Muscle layer of duodenum (tissue), 2 donors: ENCODE measurements at regions not wholly inside any gene's neighbourhood (a gene's known extent, or its start where the extent isn't known, plus 50 kb on each side); places are given as distances from the start of the nearest gene placed in this dataset.
"Not testable (repeated sequence)": the region's sequence is repeated elsewhere in the genome, so short reads cannot be mapped to it uniquely, and the experiment has no call there.

Source experiments
- H3K27ac ChIP-seq: one replicate; pipeline ENCODE4 v1.7.0; 2013; ENCODE audit warnings: mild to moderate bottlenecking, low read length
- H3K27me3 ChIP-seq: one replicate; pipeline ENCODE4 v1.7.0; 2013; ENCODE audit warnings: low read depth, mild to moderate bottlenecking, control low read depth, low read length
- H3K36me3 ChIP-seq, 2 donors: one replicate each; pipeline ENCODE4 v1.7.0; 2013; ENCODE audit warnings: low read length in 2 of 2, control low read depth in 1 of 2, mild to moderate bottlenecking in 1 of 2; ENCODE audit not compliant: insufficient read depth in 2 of 2, control insufficient read depth in 1 of 2
- H3K4me1 ChIP-seq, 2 donors: one replicate each; pipeline ENCODE4 v1.7.0; 2013; ENCODE audit warnings: low read length in 2 of 2, mild to moderate bottlenecking in 2 of 2, control low read depth in 1 of 2, moderate library complexity in 1 of 2; ENCODE audit not compliant: insufficient read depth in 2 of 2, control insufficient read depth in 1 of 2
- H3K4me3 ChIP-seq, 2 donors: one replicate each; pipeline ENCODE4 v1.7.0; 2013; ENCODE audit warnings: low read length in 2 of 2, low read depth in 1 of 2, mild to moderate bottlenecking in 1 of 2
- H3K9me3 ChIP-seq, 2 donors: one replicate each; pipeline ENCODE4 v1.7.0; 2013; ENCODE audit warnings: low read length in 2 of 2, control low read depth in 1 of 2, mild to moderate bottlenecking in 1 of 2; ENCODE audit not compliant: control insufficient read depth in 1 of 2
- donor health status: healthy.

DNA sequence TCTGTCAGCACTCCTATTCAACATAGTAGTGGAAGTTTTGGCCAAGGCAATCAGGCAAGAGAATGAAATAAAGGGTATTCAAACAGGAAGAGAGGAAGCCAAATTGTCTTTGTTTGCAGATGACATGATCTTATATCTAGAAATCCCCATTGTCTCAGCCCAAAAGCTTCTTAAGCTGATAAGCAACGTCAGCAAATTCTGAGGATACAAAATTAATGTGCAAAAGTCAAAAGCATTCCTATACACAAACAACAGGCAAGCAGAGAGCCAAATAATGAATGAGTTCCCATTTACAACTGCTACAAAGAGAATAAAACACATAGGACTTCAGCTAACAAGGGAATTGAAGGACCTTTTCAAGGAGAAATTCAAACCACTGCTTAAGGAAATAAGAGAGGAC lies 280.4 kb upstream of the LUZP2 start:
- Histone ChIP-seq H3K27me3 (no peaks in the 10 kb centered on the region), H3K4me3 (no peak overlapping the region), H3K36me3 (no peaks in the 10 kb centered on the region), H3K9me3 (peaks cover 0 to 2% of the 10 kb centered on the region in 2 donors), H3K27ac (no peak overlapping the region), H3K4me1 (no peaks in the 10 kb centered on the region)

- H3K27ac ChIP-seq, H3K4me1 ChIP-seq, H3K9me3 ChIP-seq, H3K36me3 ChIP-seq, H3K4me3 ChIP-seq, H3K27me3 ChIP-seq: not testable (repeated sequence)
Measured at GRCh38 chr11:24217319-24217718, 279.5 kb upstream of the LUZP2 start.

DNA sequence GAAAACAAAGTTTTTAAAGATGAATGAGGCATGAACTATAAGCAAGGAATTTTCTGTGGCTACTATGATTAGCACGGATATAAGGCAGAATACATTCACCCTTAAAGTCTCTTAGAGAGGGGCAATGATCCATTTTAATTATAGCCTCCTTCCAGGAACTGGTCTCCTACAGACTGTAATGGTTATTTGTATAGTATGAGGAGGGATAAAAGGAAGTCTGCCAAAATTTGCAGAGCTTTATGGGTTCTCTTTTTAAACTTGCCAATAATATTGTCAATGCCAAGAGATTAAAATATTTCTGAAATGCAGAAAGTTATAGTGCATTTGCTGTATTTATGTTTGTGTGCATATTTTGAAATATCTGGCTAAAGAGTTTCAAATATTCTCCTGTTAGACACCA lies 271.4 kb upstream of the LUZP2 start:
- Histone ChIP-seq H3K36me3 (no peaks in the 10 kb centered on the region), H3K4me3 (no peak overlapping the region), H3K4me1 (no peaks in the 10 kb centered on the region), H3K27ac (no peak overlapping the region), H3K9me3 (no peaks in the 10 kb centered on the region), H3K27me3 (no peaks in the 10 kb centered on the region)

- H3K27ac ChIP-seq = no peak overlapping the region
- no peaks in the 10 kb centered on the region for H3K27me3 ChIP-seq
- H3K36me3 ChIP-seq = no peaks in the 10 kb centered on the region
- no peak overlapping the region for H3K4me3 ChIP-seq
- no peaks in the 10 kb centered on the region for H3K4me1 ChIP-seq
- no peaks in the 10 kb centered on the region for H3K9me3 ChIP-seq
Measured at GRCh38 chr11:24226606-24227005, 270.2 kb upstream of the LUZP2 start.

DNA sequence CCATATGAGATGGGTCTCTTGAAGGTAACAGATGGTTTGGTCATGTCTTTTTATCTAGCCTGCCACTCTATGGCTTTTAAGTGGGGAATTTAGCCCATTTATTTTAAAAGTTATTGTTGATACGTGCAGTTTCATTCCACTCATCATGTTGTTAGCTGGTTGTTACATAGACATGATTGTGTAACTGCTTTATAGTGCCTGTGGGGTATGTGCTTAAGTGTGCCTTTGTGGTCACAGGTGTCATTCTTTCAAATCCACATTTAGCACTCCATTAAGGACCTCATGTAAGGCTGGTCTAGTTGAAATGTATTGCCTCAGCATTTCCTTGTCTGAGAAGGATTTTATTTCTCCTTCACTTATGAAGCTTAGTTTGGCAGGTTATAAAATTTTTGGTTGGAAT lies 263.8 kb upstream of the LUZP2 start:
- H3K27me3 ChIP-seq = no peaks in the 10 kb centered on the region
- no peak overlapping the region for H3K27ac ChIP-seq
- no peaks in the 10 kb centered on the region for H3K36me3 ChIP-seq
- no peak overlapping the region for H3K4me3 ChIP-seq
- no peaks in the 10 kb centered on the region for H3K4me1 ChIP-seq
- H3K9me3 ChIP-seq = no peaks in the 10 kb centered on the region

GRCh38 chr11:24234822-24235508 lies 261.9 kb upstream of the LUZP2 start:
- Histone ChIP-seq H3K4me1 (no peaks in the 10 kb centered on the region), H3K27ac (no peak overlapping the region), H3K36me3 (no peaks in the 10 kb centered on the region), H3K4me3 (no peak overlapping the region), H3K9me3 (no peaks in the 10 kb centered on the region), H3K27me3 (no peaks in the 10 kb centered on the region)

DNA sequence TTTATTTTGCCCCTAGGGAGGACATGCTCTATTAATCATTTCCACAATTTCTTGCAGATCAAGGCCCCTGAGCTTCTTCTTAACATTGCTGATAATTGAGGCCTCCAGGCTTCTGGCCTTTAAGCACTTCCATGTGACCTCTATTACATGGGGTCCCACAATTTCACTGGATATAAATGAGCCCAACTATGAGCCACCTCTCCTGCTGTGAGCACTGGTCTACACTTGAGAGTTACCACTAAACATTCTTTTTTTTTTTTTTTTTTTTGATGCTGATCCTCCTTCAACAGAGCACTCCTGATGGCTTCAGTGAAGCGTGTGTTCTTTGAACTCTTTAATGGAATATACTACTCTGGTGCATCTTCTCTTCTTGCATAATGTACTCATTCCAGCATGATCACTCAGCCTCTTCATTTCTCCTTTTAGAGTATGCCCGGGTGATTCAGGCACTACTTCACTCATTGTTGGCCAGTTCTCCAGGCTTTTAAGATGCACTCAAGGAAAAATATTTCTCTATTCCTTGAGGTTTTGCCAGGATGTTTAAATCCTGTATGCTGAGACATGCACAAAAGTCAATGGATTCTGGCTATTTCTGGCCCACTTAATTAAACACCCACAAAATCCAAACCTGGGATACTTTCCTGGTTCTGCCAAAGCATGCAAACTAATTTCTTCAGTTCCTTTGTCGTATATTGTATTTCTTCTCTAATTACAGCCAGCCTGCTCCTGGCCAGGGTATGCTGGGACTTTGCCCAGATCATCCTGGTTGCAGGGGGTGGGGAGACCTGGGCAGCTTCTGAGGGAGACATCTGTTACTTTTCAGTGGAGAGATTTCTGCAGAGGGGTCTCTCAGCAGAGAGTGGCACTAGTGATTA lies 257.8 kb upstream of the LUZP2 start:
- H3K36me3 ChIP-seq = no peaks in the 10 kb centered on the region
- no peaks in the 10 kb centered on the region for H3K4me1 ChIP-seq
- no peaks in the 10 kb centered on the region for H3K27me3 ChIP-seq
- H3K27ac ChIP-seq = no peak overlapping the region
- no peak overlapping the region for H3K4me3 ChIP-seq
- H3K9me3 ChIP-seq = no peaks in the 10 kb centered on the region

GRCh38 chr11:24239930-24240329 lies 256.9 kb upstream of the LUZP2 start:
- Histone ChIP-seq H3K27me3 (no peaks in the 10 kb centered on the region), H3K36me3 (no peaks in the 10 kb centered on the region), H3K9me3 (no peaks in the 10 kb centered on the region), H3K27ac (no peak overlapping the region), H3K4me3 (no peak overlapping the region), H3K4me1 (no peaks in the 10 kb centered on the region)

DNA sequence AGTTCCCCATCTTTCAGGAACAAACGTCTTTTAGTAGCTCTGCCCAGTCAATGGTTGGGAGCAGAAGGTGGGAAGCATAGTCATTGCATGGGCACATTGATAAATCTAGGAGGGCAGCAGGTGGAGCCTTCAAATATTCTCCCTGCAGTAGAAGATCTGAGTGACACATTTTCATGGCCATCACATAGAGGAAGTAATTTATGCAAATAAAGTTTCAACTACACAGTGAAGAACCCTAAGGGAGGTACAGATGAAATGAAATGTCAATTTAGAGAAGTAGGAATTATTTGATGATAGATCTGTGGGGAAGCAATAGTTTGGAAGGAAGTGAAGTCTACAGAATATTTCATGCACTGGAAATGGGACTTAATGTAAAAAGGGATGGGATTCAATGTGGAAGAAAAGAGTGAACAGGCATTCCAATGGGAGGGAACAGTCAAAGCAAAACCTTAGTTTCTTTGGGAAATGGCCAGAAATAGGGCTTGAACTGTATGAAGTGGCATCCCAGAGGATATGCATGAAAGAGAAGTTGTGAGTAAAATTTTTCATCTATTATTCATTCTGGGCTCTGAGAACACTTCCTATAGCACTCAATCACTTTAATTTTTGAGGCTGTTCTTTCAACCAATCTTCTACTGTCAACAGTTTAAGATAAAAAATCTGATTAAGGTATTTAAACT lies 256.2 kb upstream of the LUZP2 start:
- no peaks in the 10 kb centered on the region for H3K36me3 ChIP-seq
- H3K27ac ChIP-seq = no peak overlapping the region
- H3K27me3 ChIP-seq = no peaks in the 10 kb centered on the region
- no peaks in the 10 kb centered on the region for H3K9me3 ChIP-seq
- H3K4me3 ChIP-seq = no peak overlapping the region
- H3K4me1 ChIP-seq = no peaks in the 10 kb centered on the region

DNA sequence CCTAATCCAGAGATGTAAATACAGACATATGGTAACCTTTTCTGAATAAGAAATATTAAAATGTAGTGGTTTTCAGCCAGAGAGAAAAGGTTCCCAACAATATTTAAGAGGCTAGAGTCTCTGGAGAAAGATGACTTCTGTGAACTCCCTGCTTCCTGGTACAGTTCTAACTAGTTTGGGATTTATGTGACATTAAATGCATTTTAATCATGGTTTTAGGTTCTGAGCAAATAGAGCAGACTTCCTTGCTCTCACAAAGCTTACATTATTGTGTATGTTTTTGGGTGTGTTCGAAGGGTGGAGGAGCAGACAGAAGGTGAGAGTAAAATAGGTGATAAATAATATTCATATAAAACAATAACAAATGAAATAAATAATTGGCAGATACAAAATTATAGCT lies 250.1 kb upstream of the LUZP2 start:
- Histone ChIP-seq H3K4me3 (no peak overlapping the region), H3K27ac (no peak overlapping the region), H3K36me3 (no peaks in the 10 kb centered on the region), H3K4me1 (no peaks in the 10 kb centered on the region), H3K27me3 (no peaks in the 10 kb centered on the region), H3K9me3 (no peaks in the 10 kb centered on the region)

- H3K36me3 ChIP-seq = no peaks in the 10 kb centered on the region
- H3K9me3 ChIP-seq = no peaks in the 10 kb centered on the region
- H3K27me3 ChIP-seq = no peaks in the 10 kb centered on the region
- H3K4me1 ChIP-seq = no peaks in the 10 kb centered on the region
- H3K27ac ChIP-seq = no peak overlapping the region
- no peak overlapping the region for H3K4me3 ChIP-seq
Measured at GRCh38 chr11:24247846-24248245, 249.0 kb upstream of the LUZP2 start.
